B cell (primary cell): ENCODE measurements at regions not wholly inside any gene's neighbourhood (a gene's known extent, or its start where the extent isn't known, plus 50 kb on each side); places are given as distances from the start of the nearest gene placed in this dataset.
"Not testable (repeated sequence)": the region's sequence is repeated elsewhere in the genome, so short reads cannot be mapped to it uniquely, and the experiment has no call there.

ENCODE experiments used
- ATAC-seq: fragments of 200-7000 bp; cut with Tn5 transposase; one replicate; pipeline ENCODE4 v1.10.0; 2021; ENCODE audit warnings: low read depth, mild to moderate bottlenecking, moderate number of reproducible peaks, moderate library complexity
- CTCF ChIA-PET: fragments of 350-600 bp; sonication (Branson Sonifier 250); formaldehyde crosslinking; loops from one replicate; lab custom pipeline; 2021; ENCODE audit warnings: antibody characterized with exemption, inconsistent platforms; lab: Charles Lee
- POLR2A ChIA-PET: fragments of 350-600 bp; sonication (Branson Sonifier 250); formaldehyde crosslinking; loops from one replicate; lab custom pipeline; 2021; ENCODE audit warnings: antibody characterized with exemption; lab: Charles Lee
- DNase-seq: peaks from one replicate; pipeline ENCODE4 v3.0.0; 2013
- H2AFZ ChIP-seq: 2 replicates; pipeline ENCODE4 v1.6.1; 2012; ENCODE audit warnings: mild to moderate bottlenecking, low read depth, low read length; ENCODE audit not compliant: insufficient read depth, poor library complexity, severe bottlenecking
- H3K27ac ChIP-seq, 2 donors: 1 replicate in 1 of 2; 2 replicates in 1 of 2; pipeline ENCODE4 v1.5.1; 2012 to 2013; ENCODE audit warnings: low read length in 2 of 2, mild to moderate bottlenecking in 2 of 2, moderate library complexity in 1 of 2
- H3K27me3 ChIP-seq, 4 experiments: fragments of 200-600 bp in 1 of 4; sonication (generic) in 1 of 4; replicated peaks in 1 of 4; 1 replicate in 2 of 4; 2 replicates in 2 of 4; pipeline versions ENCODE4 v1.6.1 to v1.7.0; 2013 to 2016; ENCODE audit warnings: low read length in 3 of 4, mild to moderate bottlenecking in 2 of 4, mixed read lengths in 1 of 4, moderate library complexity in 1 of 4; ENCODE audit not compliant: insufficient read depth in 4 of 4, control insufficient read depth in 3 of 4; ENCODE audit errors: control extremely low read depth in 1 of 4
- H3K36me3 ChIP-seq, 2 experiments: replicated peaks in 1 of 2; 1 replicate in 1 of 2; 2 replicates in 1 of 2; pipeline versions ENCODE4 v1.6.1 to v1.7.1; 2013; ENCODE audit warnings: low read length in 1 of 2; ENCODE audit not compliant: insufficient read depth in 2 of 2, control insufficient read depth in 1 of 2; ENCODE audit errors: control extremely low read depth in 1 of 2, extremely low read depth in 1 of 2
- H3K4me1 ChIP-seq, 2 donors: fragments of 200-600 bp in 1 of 2; sonication (generic) in 1 of 2; 1 replicate in 1 of 2; 2 replicates in 1 of 2; pipeline versions ENCODE4 v1.5.1 to v1.6.1; 2013 to 2017; ENCODE audit warnings: low read length in 2 of 2; ENCODE audit not compliant: control insufficient read depth in 2 of 2, insufficient read depth in 2 of 2
- H3K4me2 ChIP-seq: replicated peaks from 2 replicates; pipeline ENCODE3; 2012; ENCODE audit warnings: mild to moderate bottlenecking, low read depth, low read length; ENCODE audit not compliant: poor library complexity, severe bottlenecking
- H3K4me3 ChIP-seq, 5 experiments: fragments of 200-600 bp in 1 of 5; sonication (generic) in 1 of 5; 1 replicate in 3 of 5; 2 replicates in 2 of 5; pipeline versions ENCODE4 v1.5.1 to v1.7.0; 2011 to 2016; ENCODE audit warnings: low read length in 4 of 5, mild to moderate bottlenecking in 4 of 5, low read depth in 2 of 5, control low read depth in 1 of 5, moderate library complexity in 1 of 5; ENCODE audit not compliant: insufficient read depth in 1 of 5; ENCODE audit errors: control extremely low read depth in 1 of 5, extremely low read depth in 1 of 5
- H3K79me2 ChIP-seq: fragments of 200-600 bp; sonication (generic); one replicate; pipeline ENCODE4 v1.6.0; 2016; ENCODE audit warnings: low read length; ENCODE audit not compliant: control insufficient read depth, insufficient read depth
- H3K9ac ChIP-seq: fragments of 200-600 bp; sonication (generic); 2 replicates; pipeline ENCODE4 v1.6.1; 2017; ENCODE audit warnings: mild to moderate bottlenecking, low read length, moderate library complexity
- H3K9me3 ChIP-seq, 3 donors: one replicate each; pipeline versions ENCODE4 v1.6.1 to v1.7.1; 2013; ENCODE audit warnings: low read length in 2 of 3; ENCODE audit not compliant: control insufficient read depth in 2 of 3, insufficient read depth in 1 of 3; ENCODE audit errors: control extremely low read depth in 1 of 3
- H4K20me1 ChIP-seq: 2 replicates; pipeline ENCODE4 v1.6.0; 2012; ENCODE audit warnings: mild to moderate bottlenecking, low read length; ENCODE audit not compliant: insufficient read depth, control insufficient read depth, poor library complexity, severe bottlenecking
- H3K27ac Mint-ChIP-seq: one replicate; pipeline ENCODE4 v1.8.0; 2021; ENCODE audit warnings: mixed read lengths
- H3K27me3 Mint-ChIP-seq: one replicate; pipeline ENCODE4 v1.8.0; 2021; ENCODE audit warnings: mixed read lengths
- H3K4me1 Mint-ChIP-seq: one replicate; pipeline ENCODE4 v1.8.0; 2021; ENCODE audit warnings: mixed read lengths
- H3K4me3 Mint-ChIP-seq: one replicate; pipeline ENCODE4 v1.8.0; 2021; ENCODE audit warnings: mixed read lengths
- H3K9me3 Mint-ChIP-seq: one replicate; pipeline ENCODE4 v1.8.0; 2022; ENCODE audit warnings: mixed read lengths; ENCODE audit not compliant: insufficient read depth
- EZH2 ChIP-seq: IDR thresholded peaks from 2 replicates; pipeline ENCODE4 v1.6.1; 2012; ENCODE audit warnings: borderline replicate concordance, low read depth, mild to moderate bottlenecking, moderate library complexity, low read length; ENCODE audit not compliant: insufficient read depth, poor library complexity, severe bottlenecking
- WGBS: methylation state at CpG from one replicate; pipeline ENCODE4 v1.1.5; 2013; ENCODE audit warnings: missing lambda C conversion rate; ENCODE audit not compliant: insufficient coverage; 5-methylcytosine and 5-hydroxymethylcytosine counted together
- intact Hi-C: fragments of 100-400 bp; cut with micrococcal nuclease; formaldehyde crosslinking; loops from one replicate; pipeline ENCODE4 v1.10.0; 2022
- TF ChIP-seq, protein P1 (sequence below): fragments of 200-600 bp; IDR thresholded peaks from one replicate; pipeline ENCODE4 v1.8.0; 2022; ENCODE audit warnings: antibody characterized with exemption, mild to moderate bottlenecking

DNA sequence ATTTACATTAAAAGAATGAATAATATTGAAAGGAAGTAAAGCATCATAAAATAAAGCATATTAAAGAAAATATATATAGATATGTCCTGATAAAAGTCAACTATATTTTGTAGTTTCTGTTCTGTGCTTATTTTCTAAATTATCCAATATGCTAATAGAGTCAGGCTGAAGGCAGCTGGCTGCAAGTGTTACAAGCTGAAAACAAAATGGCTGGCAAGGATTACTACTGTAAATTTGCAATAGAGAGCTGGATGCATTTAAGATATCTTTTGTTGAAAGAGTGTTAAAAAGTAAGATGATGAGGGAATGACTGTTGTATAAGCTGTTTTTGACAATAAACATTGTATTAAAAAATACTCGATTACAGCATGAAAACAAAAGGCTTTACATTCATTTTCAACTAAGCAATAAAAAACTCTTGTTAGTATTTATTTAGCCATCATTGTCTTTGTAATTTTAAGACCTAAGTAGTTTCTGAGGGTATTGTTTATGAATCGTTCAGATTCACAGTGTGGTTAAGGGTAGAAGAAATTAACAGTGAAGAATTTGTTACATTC is 76.3 kb downstream of the TANC2 start:
- H3K27me3 ChIP-seq, result no peaks in the 10 kb centered on the region
- TF ChIP-seq EZH2, result no peak
- TF ChIP-seq, protein P1, sequence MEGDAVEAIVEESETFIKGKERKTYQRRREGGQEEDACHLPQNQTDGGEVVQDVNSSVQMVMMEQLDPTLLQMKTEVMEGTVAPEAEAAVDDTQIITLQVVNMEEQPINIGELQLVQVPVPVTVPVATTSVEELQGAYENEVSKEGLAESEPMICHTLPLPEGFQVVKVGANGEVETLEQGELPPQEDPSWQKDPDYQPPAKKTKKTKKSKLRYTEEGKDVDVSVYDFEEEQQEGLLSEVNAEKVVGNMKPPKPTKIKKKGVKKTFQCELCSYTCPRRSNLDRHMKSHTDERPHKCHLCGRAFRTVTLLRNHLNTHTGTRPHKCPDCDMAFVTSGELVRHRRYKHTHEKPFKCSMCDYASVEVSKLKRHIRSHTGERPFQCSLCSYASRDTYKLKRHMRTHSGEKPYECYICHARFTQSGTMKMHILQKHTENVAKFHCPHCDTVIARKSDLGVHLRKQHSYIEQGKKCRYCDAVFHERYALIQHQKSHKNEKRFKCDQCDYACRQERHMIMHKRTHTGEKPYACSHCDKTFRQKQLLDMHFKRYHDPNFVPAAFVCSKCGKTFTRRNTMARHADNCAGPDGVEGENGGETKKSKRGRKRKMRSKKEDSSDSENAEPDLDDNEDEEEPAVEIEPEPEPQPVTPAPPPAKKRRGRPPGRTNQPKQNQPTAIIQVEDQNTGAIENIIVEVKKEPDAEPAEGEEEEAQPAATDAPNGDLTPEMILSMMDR, result no peak
- H3K9me3 ChIP-seq, result no peaks in the 10 kb centered on the region
- Mint-ChIP-seq H3K4me3 (no peak overlapping the region), H3K9me3 (no peaks in the 10 kb centered on the region), H3K4me1 (no peaks in the 10 kb centered on the region), H3K27ac (no peak overlapping the region), H3K27me3 (peaks cover 7% of the 10 kb centered on the region)
- WGBS, result 60% methylated on average over 1 of the region's 2 CpGs
- ChIA-PET CTCF (no interaction called here), POLR2A (no interaction called here)
- no peaks in the 10 kb centered on the region for H3K79me2 ChIP-seq
- no peak overlapping the region for H3K9ac ChIP-seq
- no peak overlapping the region for H3K27ac ChIP-seq
- no peak for DNase-seq
- no peak for ATAC-seq
- no peak overlapping the region for H3K4me2 ChIP-seq
- H3K4me3 ChIP-seq, result no peak overlapping the region
- intact Hi-C loops, result no loop called here
- no peaks in the 10 kb centered on the region for H3K4me1 ChIP-seq
- no peaks in the 10 kb centered on the region for H3K36me3 ChIP-seq
- no peak overlapping the region for H2AFZ ChIP-seq
- H4K20me1 ChIP-seq, result no peaks in the 10 kb centered on the region

DNA sequence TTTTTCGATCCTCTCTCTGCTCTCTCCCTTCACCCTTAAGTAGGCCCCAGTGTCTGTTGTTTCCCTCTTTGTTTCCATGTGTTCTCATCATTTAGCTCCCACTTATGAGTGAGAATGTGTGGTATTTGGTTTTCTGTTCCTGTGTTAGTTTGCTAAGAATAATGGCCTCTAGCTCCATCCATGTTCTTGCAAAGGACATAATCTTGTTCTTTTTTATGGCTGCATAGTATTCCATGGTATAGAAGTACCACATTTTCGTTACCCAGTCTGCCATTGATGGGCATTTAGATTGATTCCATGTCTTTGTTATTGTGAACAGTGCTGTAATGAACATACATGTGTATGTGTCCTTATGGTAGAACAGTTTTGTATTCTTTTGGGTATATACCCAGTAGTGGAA is 91.5 kb downstream of the TANC2 start:
- H3K4me2 ChIP-seq, H3K27ac Mint-ChIP-seq, POLR2A ChIA-PET, H3K27ac ChIP-seq, H3K27me3 ChIP-seq, ATAC-seq, H3K9me3 ChIP-seq, H4K20me1 ChIP-seq, H3K4me1 ChIP-seq, H3K9me3 Mint-ChIP-seq, H3K9ac ChIP-seq, H3K36me3 ChIP-seq, H3K27me3 Mint-ChIP-seq, H3K4me1 Mint-ChIP-seq, DNase-seq, H3K79me2 ChIP-seq, H3K4me3 Mint-ChIP-seq, CTCF ChIA-PET, H2AFZ ChIP-seq, H3K4me3 ChIP-seq, intact Hi-C loops: not testable (repeated sequence)
- 50% methylated on average over 1 of the region's 2 CpGs for WGBS
